PC-3 (cell line): ENCODE measurements at regions not wholly inside any gene's neighbourhood (a gene's known extent, or its start where the extent isn't known, plus 50 kb on each side); places are given as distances from the start of the nearest gene placed in this dataset.

Experiments used
- ATAC-seq: fragments of 200-7000 bp; cut with Tn5 transposase; 2 replicates; pipeline ENCODE4 v1.9.1; 2020; ENCODE audit warnings: mild to moderate bottlenecking, moderate library complexity
- BruUV-seq: library from RNA; stranded (reverse); fragments of 400-500 nt; replicated peaks from 2 replicates; lab custom pipeline; 2021; lab: Mats Ljungman, UMichigan
- CTCF ChIA-PET: fragments of 300-600 bp; sonication (Branson Sonifier 250); formaldehyde crosslinking; loops from one replicate; lab custom pipeline; 2022; ENCODE audit warnings: antibody characterized with exemption; lab: Charles Lee
- POLR2A ChIA-PET: fragments of 300-600 bp; sonication (Branson Sonifier 250); formaldehyde crosslinking; loops from one replicate; lab custom pipeline; 2022; ENCODE audit warnings: antibody characterized with exemption; ENCODE audit not compliant: unreplicated experiment; lab: Charles Lee
- DNase-seq: peaks from one replicate; pipeline ENCODE4 v3.0.0-alpha.2; 2015
- H2AFZ ChIP-seq: fragments of 300-600 bp; sonication (generic); 2 replicates; pipeline ENCODE4 v1.6.0; 2016; ENCODE audit warnings: antibody characterized with exemption, low read length
- H3F3A ChIP-seq: fragments of 300-600 bp; sonication (generic); one replicate; pipeline ENCODE4 v1.6.0; 2017; ENCODE audit warnings: antibody characterized with exemption, low read length, control low read depth, mild to moderate bottlenecking; ENCODE audit not compliant: unreplicated experiment
- H3K27ac ChIP-seq: fragments of 300-600 bp; sonication (generic); 2 replicates; pipeline ENCODE4 v1.5.1; 2016; ENCODE audit warnings: mild to moderate bottlenecking, low read length
- H3K27me3 ChIP-seq: fragments of 300-600 bp; sonication (generic); 2 replicates; pipeline ENCODE4 v1.6.1; 2016; ENCODE audit warnings: low read length, mixed read lengths
- H3K36me3 ChIP-seq: fragments of 300-600 bp; sonication (generic); 2 replicates; pipeline ENCODE4 v1.6.1; 2016; ENCODE audit warnings: low read depth, mixed run types, low read length, mixed read lengths
- H3K4me1 ChIP-seq: fragments of 300-600 bp; sonication (generic); 2 replicates; pipeline ENCODE4 v1.5.1; 2016; ENCODE audit warnings: low read length; ENCODE audit not compliant: insufficient read depth
- H3K4me2 ChIP-seq: fragments of 300-600 bp; sonication (generic); 2 replicates; pipeline ENCODE4 v1.6.0; 2016; ENCODE audit warnings: low read length
- H3K4me3 ChIP-seq: fragments of 300-600 bp; sonication (generic); 2 replicates; pipeline ENCODE4 v1.5.1; 2016; ENCODE audit warnings: mild to moderate bottlenecking, low read length, mixed read lengths
- H3K79me2 ChIP-seq: fragments of 300-600 bp; sonication (generic); 2 replicates; pipeline ENCODE4 v1.6.1; 2017; ENCODE audit warnings: low read length, mixed read lengths
- H3K9ac ChIP-seq: fragments of 300-600 bp; sonication (generic); 2 replicates; pipeline ENCODE4 v1.6.0; 2016; ENCODE audit warnings: mild to moderate bottlenecking, low read length
- H3K9me2 ChIP-seq: fragments of 300-600 bp; sonication (generic); replicated peaks from 2 replicates; pipeline ENCODE4 v1.6.1; 2016; ENCODE audit warnings: mixed run types, low read length, mixed read lengths
- H3K9me3 ChIP-seq: fragments of 300-600 bp; sonication (generic); 2 replicates; pipeline ENCODE4 v1.6.1; 2016; ENCODE audit warnings: low read length, mixed read lengths
- H4K20me1 ChIP-seq: fragments of 300-600 bp; sonication (generic); 2 replicates; pipeline ENCODE4 v1.6.1; 2016; ENCODE audit warnings: low read length, mixed read lengths
- CTCF ChIP-seq: fragments of 300-600 bp; sonication (generic); conservative IDR thresholded peaks from 2 replicates; pipeline ENCODE4 v1.5.1; 2017; ENCODE audit warnings: antibody characterized with exemption, low read depth, mild to moderate bottlenecking, low read length
- EZH2 ChIP-seq: fragments of 300-600 bp; sonication (generic); IDR thresholded peaks from one replicate; pipeline ENCODE4 v1.6.1; 2017; ENCODE audit warnings: antibody characterized with exemption, mild to moderate bottlenecking, low read length; ENCODE audit not compliant: unreplicated experiment
- EZH2phosphoT487 ChIP-seq: fragments of 300-600 bp; sonication (generic); IDR thresholded peaks from 2 replicates; pipeline ENCODE4 v1.6.1; 2018; ENCODE audit warnings: mild to moderate bottlenecking, antibody characterized with exemption, low read length, borderline replicate concordance
- intact Hi-C: fragments of 100-400 bp; cut with micrococcal nuclease; formaldehyde crosslinking; loops from 2 replicates; pipeline ENCODE4 v1.9.0; 2023

- Histone ChIP-seq H3K27ac (no peak overlapping the region), H2AFZ (no peak overlapping the region), H3F3A (no peaks in the 10 kb centered on the region), H3K9me3 (no peaks in the 10 kb centered on the region), H3K4me2 (no peak overlapping the region), H3K79me2 (no peaks in the 10 kb centered on the region), H4K20me1 (no peaks in the 10 kb centered on the region), H3K9ac (no peak overlapping the region), H3K36me3 (no peaks in the 10 kb centered on the region), H3K27me3 (peaks cover 23% of the 10 kb centered on the region), H3K4me1 (no peaks in the 10 kb centered on the region), H3K4me3 (no peak overlapping the region), H3K9me2 (no peaks in the 10 kb centered on the region)
- peak; percentile 46 for DNase-seq
- ATAC-seq: no peak
- peak; percentile 44 for TF ChIP-seq CTCF
- TF ChIP-seq EZH2: no peak
- ChIA-PET CTCF (no interaction called here), POLR2A (no interaction called here)
- intact Hi-C loops: no loop called here
- no TSS peak for BruUV-seq
These were observed 164.6 kb downstream of the ACTL8 start for GRCh38 chr1:17919525-17920439.

- no peak for TF ChIP-seq EZH2
- TF ChIP-seq EZH2phosphoT487: no peak
- Histone ChIP-seq H3F3A (no peaks in the 10 kb centered on the region), H3K9me2 (no peaks in the 10 kb centered on the region), H3K36me3 (no peaks in the 10 kb centered on the region), H2AFZ (no peak overlapping the region), H3K27ac (no peak overlapping the region), H3K4me2 (no peak overlapping the region), H3K9ac (no peak overlapping the region), H3K9me3 (no peaks in the 10 kb centered on the region), H3K4me1 (no peaks in the 10 kb centered on the region), H3K79me2 (no peaks in the 10 kb centered on the region), H4K20me1 (no peaks in the 10 kb centered on the region), H3K4me3 (no peak overlapping the region), H3K27me3 (peaks cover 12% of the 10 kb centered on the region)
- ChIA-PET CTCF (interaction anchor here (0.6 kb wide), 1 partner anchor 641 kb away, joined by 3 read pairs; no protein-coding TSS in a partner anchor), POLR2A (no interaction called here)
- BruUV-seq: no TSS peak
- ATAC-seq (no peak), DNase-seq (no peak)
- intact Hi-C loops: no loop called here
These were observed 165.9 kb downstream of the ACTL8 start for GRCh38 chr1:17920881-17921640.

- H3K9ac ChIP-seq: no peak overlapping the region
- H3K36me3 ChIP-seq: no peaks in the 10 kb centered on the region
- peaks cover 23% of the 10 kb centered on the region for H3K27me3 ChIP-seq
- H2AFZ ChIP-seq: no peak overlapping the region
- H3K9me2 ChIP-seq: no peaks in the 10 kb centered on the region
- no peak overlapping the region for H3K4me2 ChIP-seq
- no peak for TF ChIP-seq EZH2
- peak; percentile 67 for TF ChIP-seq CTCF
- no peaks in the 10 kb centered on the region for H3K9me3 ChIP-seq
- H3F3A ChIP-seq: no peaks in the 10 kb centered on the region
- H4K20me1 ChIP-seq: no peaks in the 10 kb centered on the region
- DNase-seq: peak; percentile 45
- CTCF ChIA-PET: no interaction called here
- POLR2A ChIA-PET: no interaction called here
- ATAC-seq: no peak
- H3K27ac ChIP-seq: no peak overlapping the region
- H3K79me2 ChIP-seq: no peaks in the 10 kb centered on the region
- no peaks in the 10 kb centered on the region for H3K4me1 ChIP-seq
- intact Hi-C loops: no loop called here
- H3K4me3 ChIP-seq: no peak overlapping the region
- BruUV-seq: no TSS peak
These were observed 167.7 kb downstream of the ACTL8 start for GRCh38 chr1:17922833-17923232.
